ENCODE measurements at regions not wholly inside any gene's neighbourhood (a gene's known extent, or its start where the extent isn't known, plus 50 kb on each side); places are given as distances from the start of the nearest gene placed in this dataset.

GRCh38 chr2:209316141-209316540 lies 107.7 kb upstream of the MAP2 start (continued):
- no peak for TF ChIP-seq CHD7 (IDR thresholded peaks at IDR 0.05; ENCODE audit: insufficient replicate concordance, low read length)
